ENCODE measurements at regions not wholly inside any gene's neighbourhood (a gene's known extent, or its start where the extent isn't known, plus 50 kb on each side); places are given as distances from the start of the nearest gene placed in this dataset.
"Not testable (repeated sequence)": the region's sequence is repeated elsewhere in the genome, so short reads cannot be mapped to it uniquely, and the experiment has no call there.

- H3K36me3 Mint-ChIP-seq (ENCODE audit: low read depth) = no peaks in the 10 kb centered on the region
- intact Hi-C loops (cut with DNase I, micrococcal nuclease) = no loop called here
- no peak overlapping the region for H3K4me3 Mint-ChIP-seq
- H3K4me1 Mint-ChIP-seq = no peaks in the 10 kb centered on the region
- ChIA-PET POLR2A (no interaction called here), CTCF (no interaction called here)
- H3K27me3 Mint-ChIP-seq = no peaks in the 10 kb centered on the region
- ATAC-seq (no peak), DNase-seq (no peak)
- no peak overlapping the region for H3K27ac Mint-ChIP-seq
- H3K9me3 Mint-ChIP-seq (ENCODE audit: low read depth) = peaks cover 3% of the 10 kb centered on the region
These were observed 433.6 kb downstream of the CSNK1G3 start for GRCh38 chr5:123945548-123945947.

- DNase-seq (no peak), ATAC-seq (no peak)
- Mint-ChIP-seq H3K9me3 (ENCODE audit: low read depth) (peaks cover 5% of the 10 kb centered on the region), H3K27ac (no peak overlapping the region), H3K4me3 (no peak overlapping the region), H3K4me1 (no peaks in the 10 kb centered on the region), H3K27me3 (no peaks in the 10 kb centered on the region), H3K36me3 (ENCODE audit: low read depth) (no peaks in the 10 kb centered on the region)
- POLR2A ChIA-PET = no interaction called here
- intact Hi-C loops (cut with DNase I, micrococcal nuclease) = no loop called here
- CTCF ChIA-PET = no interaction called here
These were observed 431.2 kb downstream of the CSNK1G3 start for GRCh38 chr5:123943151-123943550.

GRCh38 chr5:123940416-123940815, 428.4 kb downstream of the CSNK1G3 start:
- ATAC-seq (no peak), DNase-seq (no peak)
- intact Hi-C loops (cut with DNase I, micrococcal nuclease) = no loop called here
- Mint-ChIP-seq H3K4me1 (no peaks in the 10 kb centered on the region), H3K27ac (no peak overlapping the region), H3K36me3 (ENCODE audit: low read depth) (no peaks in the 10 kb centered on the region), H3K4me3 (no peak overlapping the region), H3K9me3 (ENCODE audit: low read depth) (peaks cover 19% of the 10 kb centered on the region), H3K27me3 (no peaks in the 10 kb centered on the region)
- CTCF ChIA-PET = no interaction called here
- POLR2A ChIA-PET = no interaction called here

- H3K27me3 Mint-ChIP-seq = no peaks in the 10 kb centered on the region
- H3K9me3 Mint-ChIP-seq (ENCODE audit: low read depth) = peaks cover 19% of the 10 kb centered on the region
- intact Hi-C loops (cut with DNase I, micrococcal nuclease) = no loop called here
- H3K27ac Mint-ChIP-seq = no peak overlapping the region
- no peak for DNase-seq
- H3K36me3 Mint-ChIP-seq (ENCODE audit: low read depth) = no peaks in the 10 kb centered on the region
- ChIA-PET CTCF (no interaction called here), POLR2A (no interaction called here)
- ATAC-seq = no peak
- no peaks in the 10 kb centered on the region for H3K4me1 Mint-ChIP-seq
- no peak overlapping the region for H3K4me3 Mint-ChIP-seq
These were observed 425.3 kb downstream of the CSNK1G3 start for GRCh38 chr5:123937230-123937629.

GRCh38 chr5:123936548-123936947, 424.6 kb downstream of the CSNK1G3 start:
- POLR2A ChIA-PET = no interaction called here
- DNase-seq (no peak), ATAC-seq (no peak)
- Mint-ChIP-seq H3K27me3 (no peaks in the 10 kb centered on the region), H3K4me1 (no peaks in the 10 kb centered on the region), H3K27ac (no peak overlapping the region), H3K4me3 (no peak overlapping the region), H3K9me3 (ENCODE audit: low read depth) (peaks cover 19% of the 10 kb centered on the region), H3K36me3 (ENCODE audit: low read depth) (no peaks in the 10 kb centered on the region)
- CTCF ChIA-PET = no interaction called here
- intact Hi-C loops (cut with DNase I, micrococcal nuclease) = no loop called here

GRCh38 chr5:123933812-123934211, 421.8 kb downstream of the CSNK1G3 start:
- H3K27me3 Mint-ChIP-seq; H3K4me3 Mint-ChIP-seq; ATAC-seq; intact Hi-C loops (cut with DNase I, micrococcal nuclease); CTCF ChIA-PET; H3K36me3 Mint-ChIP-seq (ENCODE audit: low read depth); DNase-seq; POLR2A ChIA-PET; H3K27ac Mint-ChIP-seq; H3K4me1 Mint-ChIP-seq: not testable (repeated sequence)
- H3K9me3 Mint-ChIP-seq (ENCODE audit: low read depth) = peaks cover 16% of the 10 kb centered on the region

- no peaks in the 10 kb centered on the region for H3K27me3 Mint-ChIP-seq
- intact Hi-C loops (cut with DNase I, micrococcal nuclease) = no loop called here
- ATAC-seq (peak; percentile 16), DNase-seq (peak; percentile 7)
- ChIA-PET POLR2A (no interaction called here), CTCF (no interaction called here)
- H3K4me3 Mint-ChIP-seq = no peak overlapping the region
- no peaks in the 10 kb centered on the region for H3K4me1 Mint-ChIP-seq
- H3K27ac Mint-ChIP-seq = no peak overlapping the region
- H3K9me3 Mint-ChIP-seq (ENCODE audit: low read depth) = no peaks in the 10 kb centered on the region
- no peaks in the 10 kb centered on the region for H3K36me3 Mint-ChIP-seq (ENCODE audit: low read depth)
These were observed 417.1 kb downstream of the CSNK1G3 start for GRCh38 chr5:123929055-123929474.

GRCh38 chr5:123928401-123928800, 416.4 kb downstream of the CSNK1G3 start:
- Mint-ChIP-seq H3K36me3 (ENCODE audit: low read depth) (no peaks in the 10 kb centered on the region), H3K9me3 (ENCODE audit: low read depth) (no peaks in the 10 kb centered on the region), H3K27me3 (no peaks in the 10 kb centered on the region), H3K4me3 (no peak overlapping the region), H3K4me1 (no peaks in the 10 kb centered on the region), H3K27ac (no peak overlapping the region)
- DNase-seq (no peak), ATAC-seq (no peak)
- CTCF ChIA-PET = no interaction called here
- intact Hi-C loops (cut with DNase I, micrococcal nuclease) = no loop called here
- POLR2A ChIA-PET = no interaction called here

GRCh38 chr5:123921193-123921592, 409.2 kb downstream of the CSNK1G3 start:
- no peaks in the 10 kb centered on the region for H3K9me3 Mint-ChIP-seq (ENCODE audit: low read depth)
- CTCF ChIA-PET = no interaction called here
- DNase-seq (no peak), ATAC-seq (no peak)
- intact Hi-C loops (cut with DNase I, micrococcal nuclease) = no loop called here
- H3K27ac Mint-ChIP-seq = no peak overlapping the region
- POLR2A ChIA-PET = no interaction called here
- H3K4me1 Mint-ChIP-seq = no peaks in the 10 kb centered on the region
- no peaks in the 10 kb centered on the region for H3K27me3 Mint-ChIP-seq
- H3K4me3 Mint-ChIP-seq = no peak overlapping the region
- H3K36me3 Mint-ChIP-seq (ENCODE audit: low read depth) = no peaks in the 10 kb centered on the region

GRCh38 chr5:123916345-123917121, 404.6 kb downstream of the CSNK1G3 start:
- H3K4me1 Mint-ChIP-seq = no peaks in the 10 kb centered on the region
- H3K27me3 Mint-ChIP-seq = no peaks in the 10 kb centered on the region
- H3K27ac Mint-ChIP-seq = no peak overlapping the region
- DNase-seq (no peak), ATAC-seq (no peak)
- H3K9me3 Mint-ChIP-seq (ENCODE audit: low read depth) = peaks cover 3% of the 10 kb centered on the region
- H3K4me3 Mint-ChIP-seq = no peak overlapping the region
- intact Hi-C loops (cut with DNase I, micrococcal nuclease) = no loop called here
- no peaks in the 10 kb centered on the region for H3K36me3 Mint-ChIP-seq (ENCODE audit: low read depth)
- POLR2A ChIA-PET = no interaction called here
- CTCF ChIA-PET = no interaction called here

GRCh38 chr5:123914333-123914732, 402.4 kb downstream of the CSNK1G3 start:
- no peak for DNase-seq
- no peaks in the 10 kb centered on the region for H3K27me3 Mint-ChIP-seq
- POLR2A ChIA-PET = no interaction called here
- no peak for ATAC-seq
- intact Hi-C loops (cut with DNase I, micrococcal nuclease) = no loop called here
- H3K36me3 Mint-ChIP-seq (ENCODE audit: low read depth) = no peaks in the 10 kb centered on the region
- peaks cover 3% of the 10 kb centered on the region for H3K9me3 Mint-ChIP-seq (ENCODE audit: low read depth)
- CTCF ChIA-PET = no interaction called here
- H3K27ac Mint-ChIP-seq = no peak overlapping the region
- H3K4me3 Mint-ChIP-seq = no peak overlapping the region
- no peaks in the 10 kb centered on the region for H3K4me1 Mint-ChIP-seq

- ATAC-seq = no peak
- Mint-ChIP-seq H3K27ac (no peak overlapping the region), H3K4me3 (no peak overlapping the region), H3K4me1 (no peaks in the 10 kb centered on the region), H3K27me3 (no peaks in the 10 kb centered on the region), H3K9me3 (ENCODE audit: low read depth) (no peaks in the 10 kb centered on the region), H3K36me3 (ENCODE audit: low read depth) (no peaks in the 10 kb centered on the region)
- POLR2A ChIA-PET = no interaction called here
- intact Hi-C loops (cut with DNase I, micrococcal nuclease) = no loop called here
- no peak for DNase-seq
- CTCF ChIA-PET = interaction anchor here (0.6 kb wide), 1 partner anchor 23 kb away, joined by 3 read pairs; no protein-coding TSS in a partner anchor
These were observed 395.4 kb downstream of the CSNK1G3 start for GRCh38 chr5:123907349-123907748.

Measured in activated CD4-positive, alpha-beta T cell treated with anti-CD3 and anti-CD28 coated beads for 36 hours (primary cell).